Keratinocyte (primary cell): ENCODE measurements at regions not wholly inside any gene's neighbourhood (a gene's known extent, or its start where the extent isn't known, plus 50 kb on each side); places are given as distances from the start of the nearest gene placed in this dataset.

ENCODE experiments used
- DNase-seq: peaks from one replicate; pipeline ENCODE4 v3.0.0-alpha.2; 2011; ENCODE audit warnings: low read depth, missing footprints, low spot score
- FAIRE-seq: peaks from 2 replicates; lab custom pipeline; 2011; peaks lifted over from hg19 to GRCh38; lab: Jason Lieb, UNC
- H2AFZ ChIP-seq: 2 replicates; pipeline ENCODE4 v1.6.0; 2012; ENCODE audit warnings: low read length, control low read depth, inconsistent platforms; ENCODE audit not compliant: control insufficient read depth
- H3K27ac ChIP-seq: 2 replicates; pipeline ENCODE4 v1.5.1; 2011; ENCODE audit warnings: low read length; ENCODE audit not compliant: control insufficient read depth, insufficient read depth
- H3K27me3 ChIP-seq: 3 replicates; pipeline ENCODE4 v1.6.0; 2011; ENCODE audit warnings: low read length; ENCODE audit not compliant: control insufficient read depth, insufficient read depth; ENCODE audit errors: extremely low read depth
- H3K36me3 ChIP-seq, 2 experiments: 2 replicates in 1 of 2; 3 replicates in 1 of 2; pipeline ENCODE4 v1.5.1; 2011; ENCODE audit warnings: low read length in 2 of 2, mild to moderate bottlenecking in 1 of 2; ENCODE audit not compliant: control insufficient read depth in 2 of 2, insufficient read depth in 2 of 2; ENCODE audit errors: extremely low read depth in 1 of 2
- H3K4me1 ChIP-seq: 3 replicates; pipeline ENCODE4 v1.5.1; 2011; ENCODE audit warnings: low read length; ENCODE audit not compliant: control insufficient read depth, insufficient read depth; ENCODE audit errors: extremely low read depth
- H3K4me2 ChIP-seq: 3 replicates; pipeline ENCODE4 v1.6.0; 2011; ENCODE audit warnings: low read depth, low read length; ENCODE audit not compliant: control insufficient read depth, insufficient read depth; ENCODE audit errors: extremely low read depth
- H3K4me3 ChIP-seq, 3 experiments: fragments of 200-600 bp in 1 of 3; sonication (generic) in 1 of 3; 2 replicates in 2 of 3; 3 replicates in 1 of 3; pipeline ENCODE4 v1.5.1; 2011 to 2016; ENCODE audit warnings: low read length in 3 of 3, mild to moderate bottlenecking in 3 of 3, control low read depth in 2 of 3, inconsistent platforms in 1 of 3, low read depth in 1 of 3, mixed read lengths in 1 of 3, mixed run types in 1 of 3, moderate library complexity in 1 of 3; ENCODE audit not compliant: control insufficient read depth in 2 of 3, insufficient read depth in 2 of 3; ENCODE audit errors: extremely low read depth in 1 of 3
- H3K79me2 ChIP-seq: 2 replicates; pipeline ENCODE4 v1.6.0; 2012; ENCODE audit warnings: low read length; ENCODE audit not compliant: control insufficient read depth, insufficient read depth
- H3K9ac ChIP-seq: 3 replicates; pipeline ENCODE4 v1.6.0; 2011; ENCODE audit warnings: low read length; ENCODE audit not compliant: control insufficient read depth, insufficient read depth; ENCODE audit errors: extremely low read depth
- H3K9me1 ChIP-seq: 3 replicates; pipeline ENCODE4 v1.6.0; 2011; ENCODE audit warnings: low read length; ENCODE audit not compliant: control insufficient read depth, insufficient read depth; ENCODE audit errors: extremely low read depth
- H3K9me3 ChIP-seq: 2 replicates; pipeline ENCODE4 v1.5.1; 2012; ENCODE audit warnings: low read depth, low read length; ENCODE audit not compliant: control insufficient read depth
- H4K20me1 ChIP-seq: 3 replicates; pipeline ENCODE4 v1.6.0; 2011; ENCODE audit warnings: low read length; ENCODE audit not compliant: control insufficient read depth, insufficient read depth; ENCODE audit errors: extremely low read depth
- EZH2 ChIP-seq: IDR thresholded peaks from one replicate; pipeline ENCODE4 v1.6.1; 2012; ENCODE audit warnings: inconsistent platforms, mild to moderate bottlenecking, low read length, moderate library complexity
- dilution Hi-C: fragments of 300-500 bp; cut with MboI; formaldehyde crosslinking; loops from one replicate; pipeline ENCODE4 v1.7.0; 2020; ENCODE audit warnings: low sequenced_read_pairs; ENCODE audit not compliant: extremely low pct_ligation_motif_present
- TF ChIP-seq, protein P1 (sequence below), 3 experiments: IDR thresholded peaks in 1 of 3; conservative IDR thresholded peaks in 1 of 3; optimal IDR thresholded peaks in 1 of 3; 2 replicates in 2 of 3; 3 replicates in 1 of 3; pipeline versions ENCODE3 to v1.5.1; 2011; ENCODE audit warnings: low read length in 3 of 3, mild to moderate bottlenecking in 3 of 3, moderate library complexity in 2 of 3, control low read depth in 1 of 3, inconsistent platforms in 1 of 3; ENCODE audit not compliant: insufficient read depth in 2 of 3; ENCODE audit errors: extremely low read depth in 1 of 3

DNA sequence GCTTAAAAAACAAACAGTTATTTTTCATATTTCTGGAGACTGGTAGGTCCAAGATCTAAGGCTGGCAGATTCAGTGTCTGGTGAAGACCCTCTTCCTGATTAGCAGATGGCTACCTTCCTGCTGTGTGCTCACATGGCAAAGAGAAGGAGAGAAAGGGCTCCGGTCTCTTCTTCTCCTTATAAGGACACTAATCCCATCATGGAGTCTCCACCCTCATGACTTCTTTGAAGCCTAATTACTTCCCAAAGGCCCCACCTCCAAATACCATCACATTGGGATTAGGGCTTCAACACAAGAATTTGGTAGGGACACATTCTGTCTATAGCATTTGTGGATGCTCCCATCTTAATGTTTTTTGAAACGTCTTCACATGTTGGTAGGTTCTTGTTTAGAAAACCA lies 391.1 kb downstream of the TMEM161B start:
- DNase-seq (no peak), FAIRE-seq (no peak)
- Histone ChIP-seq H3K9me1 (no peaks in the 10 kb centered on the region), H3K9ac (no peak overlapping the region), H3K4me2 (no peak overlapping the region), H4K20me1 (no peaks in the 10 kb centered on the region), H3K4me3 (no peak overlapping the region), H3K4me1 (no peaks in the 10 kb centered on the region), H3K9me3 (no peaks in the 10 kb centered on the region), H3K36me3 (no peaks in the 10 kb centered on the region), H3K79me2 (no peaks in the 10 kb centered on the region), H2AFZ (no peak overlapping the region), H3K27me3 (no peaks in the 10 kb centered on the region), H3K27ac (no peak overlapping the region)
- dilution Hi-C loops = no loop called here
- TF ChIP-seq, protein P1, sequence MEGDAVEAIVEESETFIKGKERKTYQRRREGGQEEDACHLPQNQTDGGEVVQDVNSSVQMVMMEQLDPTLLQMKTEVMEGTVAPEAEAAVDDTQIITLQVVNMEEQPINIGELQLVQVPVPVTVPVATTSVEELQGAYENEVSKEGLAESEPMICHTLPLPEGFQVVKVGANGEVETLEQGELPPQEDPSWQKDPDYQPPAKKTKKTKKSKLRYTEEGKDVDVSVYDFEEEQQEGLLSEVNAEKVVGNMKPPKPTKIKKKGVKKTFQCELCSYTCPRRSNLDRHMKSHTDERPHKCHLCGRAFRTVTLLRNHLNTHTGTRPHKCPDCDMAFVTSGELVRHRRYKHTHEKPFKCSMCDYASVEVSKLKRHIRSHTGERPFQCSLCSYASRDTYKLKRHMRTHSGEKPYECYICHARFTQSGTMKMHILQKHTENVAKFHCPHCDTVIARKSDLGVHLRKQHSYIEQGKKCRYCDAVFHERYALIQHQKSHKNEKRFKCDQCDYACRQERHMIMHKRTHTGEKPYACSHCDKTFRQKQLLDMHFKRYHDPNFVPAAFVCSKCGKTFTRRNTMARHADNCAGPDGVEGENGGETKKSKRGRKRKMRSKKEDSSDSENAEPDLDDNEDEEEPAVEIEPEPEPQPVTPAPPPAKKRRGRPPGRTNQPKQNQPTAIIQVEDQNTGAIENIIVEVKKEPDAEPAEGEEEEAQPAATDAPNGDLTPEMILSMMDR (optimal IDR thresholded peaks at IDR 0.05 in 1 of 3, IDR thresholded peaks at IDR 0.05 in 1 of 3, conservative IDR thresholded peaks at IDR 0.05 in 1 of 3; ENCODE audit: extremely low read depth in 1 of 3, insufficient read depth in 2 of 3, low read length in 3 of 3) = no peak
- no peak for TF ChIP-seq EZH2

DNA sequence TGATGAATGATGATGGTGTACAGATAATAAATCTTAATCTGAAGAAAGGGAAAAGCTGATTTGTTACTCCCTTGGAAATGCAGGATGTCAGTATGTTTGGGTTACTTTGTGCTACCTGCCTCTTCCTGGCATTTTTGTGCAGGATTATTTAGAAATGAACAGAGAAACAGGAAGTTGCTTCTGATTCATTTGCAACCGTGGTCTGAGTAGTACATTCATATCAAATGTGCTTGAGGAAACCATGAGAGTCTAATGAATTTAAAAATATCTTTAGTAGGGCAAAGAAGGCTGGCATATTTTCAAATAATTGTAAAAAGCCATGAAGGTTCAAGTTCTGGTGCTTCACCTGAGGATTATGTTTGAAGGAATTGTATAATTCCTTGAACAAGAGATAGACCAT lies 391.6 kb downstream of the TMEM161B start:
- TF ChIP-seq, protein P1 (optimal IDR thresholded peaks at IDR 0.05 in 1 of 3, IDR thresholded peaks at IDR 0.05 in 1 of 3, conservative IDR thresholded peaks at IDR 0.05 in 1 of 3; ENCODE audit: extremely low read depth in 1 of 3, insufficient read depth in 2 of 3, low read length in 3 of 3) = no peak
- TF ChIP-seq EZH2 = no peak
- FAIRE-seq (no peak), DNase-seq (no peak)
- Histone ChIP-seq H3K9me1 (no peaks in the 10 kb centered on the region), H4K20me1 (no peaks in the 10 kb centered on the region), H3K4me1 (no peaks in the 10 kb centered on the region), H2AFZ (no peak overlapping the region), H3K4me3 (no peak overlapping the region), H3K79me2 (no peaks in the 10 kb centered on the region), H3K9me3 (no peaks in the 10 kb centered on the region), H3K9ac (no peak overlapping the region), H3K27me3 (no peaks in the 10 kb centered on the region), H3K27ac (no peak overlapping the region), H3K36me3 (no peaks in the 10 kb centered on the region), H3K4me2 (no peak overlapping the region)
- dilution Hi-C loops = no loop called here
